ENCODE measurements at regions not wholly inside any gene's neighbourhood (a gene's known extent, or its start where the extent isn't known, plus 50 kb on each side); places are given as distances from the start of the nearest gene placed in this dataset.
A peak's percentile ranks its signal among the peaks of the same experiment; 100 is the strongest.

DNA sequence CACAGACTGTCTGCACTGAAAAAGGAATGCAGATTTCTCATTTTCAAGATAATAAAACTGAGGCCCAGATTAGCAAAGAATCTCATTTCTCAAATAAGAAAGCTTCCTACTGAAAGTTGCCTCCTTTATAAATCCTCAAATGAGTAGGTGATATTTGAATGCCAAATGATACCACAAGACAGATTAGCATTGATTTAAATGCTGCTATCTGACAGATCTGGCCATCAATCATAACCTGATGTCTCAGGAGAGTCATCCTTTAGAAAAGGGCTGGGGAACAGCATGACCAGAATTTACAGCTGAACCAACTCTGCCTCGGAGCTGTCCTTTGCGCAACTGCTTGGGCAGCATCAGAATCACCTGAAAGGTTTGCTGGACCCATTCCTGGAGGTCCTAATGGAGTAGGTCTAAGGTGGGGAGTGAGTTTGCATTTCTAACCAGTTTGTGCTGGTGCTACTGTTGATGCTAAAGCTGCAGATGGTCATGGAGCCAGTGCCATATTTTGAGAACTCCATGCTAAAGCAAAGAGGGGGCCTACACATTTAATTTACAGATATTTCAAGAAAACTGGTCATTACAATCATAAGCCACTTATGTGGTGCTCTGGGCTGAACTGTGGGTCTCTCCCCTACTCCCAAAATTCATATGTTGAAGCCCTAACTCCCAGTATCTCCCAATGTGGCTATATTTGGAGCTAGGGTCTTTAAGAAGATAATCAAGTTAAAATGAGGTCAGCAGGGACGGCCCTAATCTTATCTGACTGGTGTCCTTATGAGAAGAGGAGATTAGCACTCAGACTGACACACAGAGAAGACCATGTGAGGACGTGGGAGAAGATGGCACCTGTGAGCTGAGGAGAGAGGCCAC lies 295.5 kb upstream of the JARID2 start:
- Histone ChIP-seq H3K9me3 (ENCODE audit: control insufficient read depth, insufficient read depth, low read depth, low read length) (no peaks in the 10 kb centered on the region), H3K4me3 (ENCODE audit: low read depth, low read length) (no peak overlapping the region), H3K4me1 (ENCODE audit: control insufficient read depth, insufficient read depth, low read length) (no peaks in the 10 kb centered on the region), H3K36me3 (ENCODE audit: control insufficient read depth in 2 of 2, insufficient read depth in 1 of 2, low read length in 2 of 2) (no peaks in the 10 kb centered on the region), H3K27ac (ENCODE audit: extremely low read depth, low read depth, low read length) (no peak overlapping the region)
- ChIA-PET POLR2A (no interaction called here), CTCF (interaction anchor here (0.6 to 1.0 kb wide), 2 partner anchors 12 to 126 kb away, joined by 3 read pairs; no protein-coding TSS in a partner anchor)
- TF ChIP-seq ZNF660 (tag by site-specific recombination; IDR thresholded peaks at IDR 0.05) = peak; percentile 46; the same call in 1 of the 2 replicates
- no peak for TF ChIP-seq ZNF777 (tag by site-specific recombination; IDR thresholded peaks at IDR 0.05; ENCODE audit: borderline replicate concordance)

DNA sequence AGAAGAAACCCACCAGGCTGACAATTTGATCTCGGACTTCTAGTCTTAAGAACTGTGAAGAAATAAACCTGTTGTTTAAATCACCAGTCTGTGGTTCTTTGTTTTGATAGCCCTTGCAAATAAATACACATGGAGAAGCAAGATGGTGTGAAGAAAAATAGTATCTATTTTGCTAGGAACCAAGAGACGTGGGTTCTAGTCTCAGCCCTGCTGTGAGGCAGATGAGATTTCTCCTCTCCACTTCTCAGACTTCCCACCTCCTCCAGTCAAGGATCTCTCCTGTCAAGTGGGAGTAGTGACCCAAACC lies 294.9 kb upstream of the JARID2 start:
- CTCF ChIA-PET = interaction anchor here (1.0 to 1.3 kb wide), 2 partner anchors 9 to 12 kb away, joined by 3 to 4 read pairs; no protein-coding TSS in a partner anchor
- POLR2A ChIA-PET = no interaction called here
- TF ChIP-seq, protein P1, sequence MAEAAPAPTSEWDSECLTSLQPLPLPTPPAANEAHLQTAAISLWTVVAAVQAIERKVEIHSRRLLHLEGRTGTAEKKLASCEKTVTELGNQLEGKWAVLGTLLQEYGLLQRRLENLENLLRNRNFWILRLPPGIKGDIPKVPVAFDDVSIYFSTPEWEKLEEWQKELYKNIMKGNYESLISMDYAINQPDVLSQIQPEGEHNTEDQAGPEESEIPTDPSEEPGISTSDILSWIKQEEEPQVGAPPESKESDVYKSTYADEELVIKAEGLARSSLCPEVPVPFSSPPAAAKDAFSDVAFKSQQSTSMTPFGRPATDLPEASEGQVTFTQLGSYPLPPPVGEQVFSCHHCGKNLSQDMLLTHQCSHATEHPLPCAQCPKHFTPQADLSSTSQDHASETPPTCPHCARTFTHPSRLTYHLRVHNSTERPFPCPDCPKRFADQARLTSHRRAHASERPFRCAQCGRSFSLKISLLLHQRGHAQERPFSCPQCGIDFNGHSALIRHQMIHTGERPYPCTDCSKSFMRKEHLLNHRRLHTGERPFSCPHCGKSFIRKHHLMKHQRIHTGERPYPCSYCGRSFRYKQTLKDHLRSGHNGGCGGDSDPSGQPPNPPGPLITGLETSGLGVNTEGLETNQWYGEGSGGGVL (tag by site-specific recombination; IDR thresholded peaks at IDR 0.05) = no peak
- TF ChIP-seq ZNF837 (tag by site-specific recombination; IDR thresholded peaks at IDR 0.05) (no peak), IKZF3 (tag by site-specific recombination; IDR thresholded peaks at IDR 0.05) (no peak), ZNF423 (tag by site-specific recombination; IDR thresholded peaks at IDR 0.05) (no peak), ZBTB21 (tag by site-specific recombination; IDR thresholded peaks at IDR 0.05) (no peak), ZNF530 (tag by site-specific recombination; IDR thresholded peaks at IDR 0.05; ENCODE audit: low read depth) (no peak), ZNF335 (tag by site-specific recombination; conservative IDR thresholded peaks at IDR 0.05) (no peak), BCL11B (tag by site-specific recombination; IDR thresholded peaks at IDR 0.05; ENCODE audit: low read depth) (no peak)
- TF ChIP-seq, protein P2, sequence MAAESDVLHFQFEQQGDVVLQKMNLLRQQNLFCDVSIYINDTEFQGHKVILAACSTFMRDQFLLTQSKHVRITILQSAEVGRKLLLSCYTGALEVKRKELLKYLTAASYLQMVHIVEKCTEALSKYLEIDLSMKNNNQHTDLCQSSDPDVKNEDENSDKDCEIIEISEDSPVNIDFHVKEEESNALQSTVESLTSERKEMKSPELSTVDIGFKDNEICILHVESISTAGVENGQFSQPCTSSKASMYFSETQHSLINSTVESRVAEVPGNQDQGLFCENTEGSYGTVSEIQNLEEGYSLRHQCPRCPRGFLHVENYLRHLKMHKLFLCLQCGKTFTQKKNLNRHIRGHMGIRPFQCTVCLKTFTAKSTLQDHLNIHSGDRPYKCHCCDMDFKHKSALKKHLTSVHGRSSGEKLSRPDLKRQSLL (tag by site-specific recombination; IDR thresholded peaks at IDR 0.05) = no peak

DNA sequence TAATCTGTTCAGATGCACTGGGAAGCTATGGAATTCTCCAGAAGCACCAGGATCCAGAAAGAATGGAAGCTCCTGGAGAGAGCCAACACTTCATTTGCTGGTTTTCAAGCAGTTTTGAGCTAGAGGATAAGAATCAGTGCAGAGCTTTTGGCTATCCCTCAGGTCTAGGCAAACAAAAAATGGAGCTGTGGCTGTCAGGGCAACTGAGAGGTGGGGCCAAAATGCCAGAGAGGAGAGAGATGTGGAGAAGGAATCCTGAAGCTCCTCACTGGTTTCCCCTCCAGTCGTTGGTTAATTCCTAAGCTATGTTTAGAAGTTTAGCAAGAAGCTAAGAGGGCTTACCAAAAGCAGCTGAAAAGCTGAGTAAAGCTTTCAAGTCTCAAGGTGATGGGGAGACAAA lies 294.2 kb upstream of the JARID2 start:
- H3K27ac ChIP-seq (ENCODE audit: extremely low read depth, low read depth, low read length) = no peak overlapping the region
- no peaks in the 10 kb centered on the region for H3K36me3 ChIP-seq (ENCODE audit: control insufficient read depth in 2 of 2, insufficient read depth in 1 of 2, low read length in 2 of 2)
- POLR2A ChIA-PET = interaction anchor here (0.6 kb wide), 1 partner anchor 109 kb away, joined by 6 read pairs; no protein-coding TSS in a partner anchor
- CTCF ChIA-PET = interaction anchor here (1.0 to 1.3 kb wide), 3 partner anchors 10 to 153 kb away, joined by 3 to 4 read pairs (median 3); no protein-coding TSS in a partner anchor
- H3K4me3 ChIP-seq (ENCODE audit: low read depth, low read length) = no peak overlapping the region
- H3K4me1 ChIP-seq (ENCODE audit: control insufficient read depth, insufficient read depth, low read length) = no peaks in the 10 kb centered on the region
- no peaks in the 10 kb centered on the region for H3K9me3 ChIP-seq (ENCODE audit: control insufficient read depth, insufficient read depth, low read depth, low read length)
- TF ChIP-seq ZNF121 (tag by site-specific recombination; IDR thresholded peaks at IDR 0.05) (no peak), MZF1 (tag by site-specific recombination; IDR thresholded peaks at IDR 0.05; ENCODE audit: borderline replicate concordance) (no peak), ZNF404 (tag by site-specific recombination; IDR thresholded peaks at IDR 0.05) (no peak), ZNF660 (tag by site-specific recombination; IDR thresholded peaks at IDR 0.05) (no peak), ZNF510 (tag by site-specific recombination; IDR thresholded peaks at IDR 0.05; ENCODE audit: insufficient replicate concordance) (no peak), ZNF654 (tag by site-specific recombination; IDR thresholded peaks at IDR 0.05; ENCODE audit: low read depth) (no peak), ZNF341 (tag by site-specific recombination; IDR thresholded peaks at IDR 0.05; ENCODE audit: low read depth) (no peak)
- TF ChIP-seq, protein P3, sequence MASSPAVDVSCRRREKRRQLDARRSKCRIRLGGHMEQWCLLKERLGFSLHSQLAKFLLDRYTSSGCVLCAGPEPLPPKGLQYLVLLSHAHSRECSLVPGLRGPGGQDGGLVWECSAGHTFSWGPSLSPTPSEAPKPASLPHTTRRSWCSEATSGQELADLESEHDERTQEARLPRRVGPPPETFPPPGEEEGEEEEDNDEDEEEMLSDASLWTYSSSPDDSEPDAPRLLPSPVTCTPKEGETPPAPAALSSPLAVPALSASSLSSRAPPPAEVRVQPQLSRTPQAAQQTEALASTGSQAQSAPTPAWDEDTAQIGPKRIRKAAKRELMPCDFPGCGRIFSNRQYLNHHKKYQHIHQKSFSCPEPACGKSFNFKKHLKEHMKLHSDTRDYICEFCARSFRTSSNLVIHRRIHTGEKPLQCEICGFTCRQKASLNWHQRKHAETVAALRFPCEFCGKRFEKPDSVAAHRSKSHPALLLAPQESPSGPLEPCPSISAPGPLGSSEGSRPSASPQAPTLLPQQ (tag by site-specific recombination; IDR thresholded peaks at IDR 0.05) = no peak
- TF ChIP-seq, protein P4, sequence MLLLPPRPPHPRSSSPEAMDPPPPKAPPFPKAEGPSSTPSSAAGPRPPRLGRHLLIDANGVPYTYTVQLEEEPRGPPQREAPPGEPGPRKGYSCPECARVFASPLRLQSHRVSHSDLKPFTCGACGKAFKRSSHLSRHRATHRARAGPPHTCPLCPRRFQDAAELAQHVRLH (tag by site-specific recombination; IDR thresholded peaks at IDR 0.05) = no peak
- TF ChIP-seq, protein P5, sequence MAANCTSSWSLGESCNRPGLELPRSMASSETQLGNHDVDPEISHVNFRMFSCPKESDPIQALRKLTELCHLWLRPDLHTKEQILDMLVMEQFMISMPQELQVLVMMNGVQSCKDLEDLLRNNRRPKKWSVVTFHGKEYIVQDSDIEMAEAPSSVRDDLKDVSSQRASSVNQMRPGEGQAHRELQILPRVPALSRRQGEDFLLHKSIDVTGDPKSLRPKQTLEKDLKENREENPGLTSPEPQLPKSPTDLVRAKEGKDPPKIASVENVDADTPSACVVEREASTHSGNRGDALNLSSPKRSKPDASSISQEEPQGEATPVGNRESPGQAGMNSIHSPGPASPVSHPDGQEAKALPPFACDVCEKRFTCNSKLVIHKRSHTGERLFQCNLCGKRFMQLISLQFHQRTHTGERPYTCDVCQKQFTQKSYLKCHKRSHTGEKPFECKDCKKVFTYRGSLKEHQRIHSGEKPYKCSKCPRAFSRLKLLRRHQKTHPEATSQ (tag by site-specific recombination; IDR thresholded peaks at IDR 0.05) = no peak
- TF ChIP-seq, protein P6, sequence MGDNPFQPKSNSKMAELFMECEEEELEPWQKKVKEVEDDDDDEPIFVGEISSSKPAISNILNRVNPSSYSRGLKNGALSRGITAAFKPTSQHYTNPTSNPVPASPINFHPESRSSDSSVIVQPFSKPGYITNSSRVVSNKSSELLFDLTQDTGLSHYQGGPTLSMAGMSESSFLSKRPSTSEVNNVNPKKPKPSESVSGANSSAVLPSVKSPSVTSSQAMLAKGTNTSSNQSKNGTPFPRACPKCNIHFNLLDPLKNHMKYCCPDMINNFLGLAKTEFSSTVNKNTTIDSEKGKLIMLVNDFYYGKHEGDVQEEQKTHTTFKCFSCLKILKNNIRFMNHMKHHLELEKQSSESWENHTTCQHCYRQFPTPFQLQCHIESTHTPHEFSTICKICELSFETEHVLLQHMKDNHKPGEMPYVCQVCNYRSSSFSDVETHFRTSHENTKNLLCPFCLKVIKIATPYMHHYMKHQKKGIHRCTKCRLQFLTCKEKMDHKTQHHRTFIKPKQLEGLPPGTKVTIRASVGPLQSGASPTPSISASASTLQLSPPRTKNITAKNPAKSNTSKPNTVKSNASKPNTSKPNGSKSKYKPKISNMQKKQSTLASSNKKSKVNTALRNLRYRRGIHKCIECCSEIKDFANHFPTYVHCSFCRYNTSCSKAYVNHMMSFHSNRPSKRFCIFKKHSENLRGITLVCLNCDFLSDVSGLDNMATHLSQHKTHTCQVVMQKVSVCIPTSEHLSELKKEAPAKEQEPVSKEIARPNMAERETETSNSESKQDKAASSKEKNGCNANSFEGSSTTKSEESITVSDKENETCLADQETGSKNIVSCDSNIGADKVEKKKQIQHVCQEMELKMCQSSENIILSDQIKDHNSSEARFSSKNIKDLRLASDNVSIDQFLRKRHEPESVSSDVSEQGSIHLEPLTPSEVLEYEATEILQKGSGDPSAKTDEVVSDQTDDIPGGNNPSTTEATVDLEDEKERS (tag by site-specific recombination; IDR thresholded peaks at IDR 0.05) = no peak

More for the DNA sequence above, 294.9 kb upstream of the JARID2 start:
- no peak overlapping the region for H3K4me3 ChIP-seq (ENCODE audit: low read depth, low read length)
- no peaks in the 10 kb centered on the region for H3K9me3 ChIP-seq (ENCODE audit: control insufficient read depth, insufficient read depth, low read depth, low read length)
- no peaks in the 10 kb centered on the region for H3K36me3 ChIP-seq (ENCODE audit: control insufficient read depth in 2 of 2, insufficient read depth in 1 of 2, low read length in 2 of 2)
- H3K27ac ChIP-seq (ENCODE audit: extremely low read depth, low read depth, low read length) = no peak overlapping the region
- H3K4me1 ChIP-seq (ENCODE audit: control insufficient read depth, insufficient read depth, low read length) = no peaks in the 10 kb centered on the region
